Gastrocnemius medialis (tissue), 4 donors: ENCODE measurements at regions not wholly inside any gene's neighbourhood (a gene's known extent, or its start where the extent isn't known, plus 50 kb on each side); places are given as distances from the start of the nearest gene placed in this dataset.

Experiments
- ATAC-seq, 2 donors: fragments of 150-250 bp; one replicate each; pipeline ENCODE4 v1.9.1; 2016
- DNase-seq, 2 donors: peaks; one replicate each; pipeline ENCODE4 v3.0.0-alpha.2; 2019
- H3K27ac ChIP-seq, 4 donors: fragments of 200-600 bp; sonication (generic); 1 replicate in 1 of 4; 2 replicates in 3 of 4; pipeline ENCODE4 v1.5.1; 2016 to 2018; ENCODE audit warnings: mild to moderate bottlenecking in 2 of 4, moderate library complexity in 1 of 4
- H3K27me3 ChIP-seq, 3 donors: fragments of 200-600 bp; sonication (generic) in 2 of 3; 1 replicate in 1 of 3; 2 replicates in 2 of 3; pipeline versions ENCODE4 v1.5.1 to v1.6.0; 2016 to 2019; ENCODE audit warnings: mild to moderate bottlenecking in 1 of 3, moderate library complexity in 1 of 3
- H3K36me3 ChIP-seq, 2 donors: fragments of 200-600 bp; sonication (generic) in 1 of 2; one replicate each; pipeline ENCODE4 v1.5.1; 2017 to 2018
- H3K4me1 ChIP-seq, 2 donors: fragments of 200-600 bp; sonication (generic) in 1 of 2; one replicate each; pipeline ENCODE4 v1.5.1; 2016 to 2017; ENCODE audit warnings: mild to moderate bottlenecking in 2 of 2
- H3K4me3 ChIP-seq, 4 donors: fragments of 200-600 bp; sonication (generic) in 3 of 4; 1 replicate in 1 of 4; 2 replicates in 3 of 4; pipeline ENCODE4 v1.5.1; 2016 to 2019; ENCODE audit warnings: mild to moderate bottlenecking in 2 of 4
- H3K9me3 ChIP-seq, 3 donors: fragments of 200-600 bp; sonication (generic) in 2 of 3; 1 replicate in 1 of 3; 2 replicates in 2 of 3; pipeline ENCODE4 v1.5.1; 2016 to 2019
- CTCF ChIP-seq, 5 experiments: fragments of 450-650 bp in 3 of 5; fragments of 200-600 bp in 2 of 5; sonication (generic) in 2 of 5; IDR thresholded peaks in 4 of 5; conservative IDR thresholded peaks in 1 of 5; 1 replicate in 4 of 5; 2 replicates in 1 of 5; pipeline ENCODE4 v1.5.1; 2016 to 2019; ENCODE audit warnings: antibody characterized with exemption in 5 of 5, mild to moderate bottlenecking in 3 of 5, moderate library complexity in 3 of 5
- POLR2A ChIP-seq, 2 donors: fragments of 450-650 bp; IDR thresholded peaks; one replicate each; pipeline ENCODE4 v1.6.1; 2017; ENCODE audit warnings: antibody characterized with exemption in 2 of 2, mild to moderate bottlenecking in 2 of 2, moderate library complexity in 2 of 2
- in situ Hi-C, 4 donors: fragments of 200-750 bp; cut with MboI; loops; one replicate each; pipeline versions ENCODE4 v1.15.0 to v1.8.0; 2017; ENCODE audit warnings: low sequenced_read_pairs in 4 of 4
- intact Hi-C: fragments of 100-400 bp; cut with DNase I; formaldehyde crosslinking; loops from one replicate; pipeline ENCODE4 v1.15.1; 2023; ENCODE audit warnings: low total_unique reads

DNA sequence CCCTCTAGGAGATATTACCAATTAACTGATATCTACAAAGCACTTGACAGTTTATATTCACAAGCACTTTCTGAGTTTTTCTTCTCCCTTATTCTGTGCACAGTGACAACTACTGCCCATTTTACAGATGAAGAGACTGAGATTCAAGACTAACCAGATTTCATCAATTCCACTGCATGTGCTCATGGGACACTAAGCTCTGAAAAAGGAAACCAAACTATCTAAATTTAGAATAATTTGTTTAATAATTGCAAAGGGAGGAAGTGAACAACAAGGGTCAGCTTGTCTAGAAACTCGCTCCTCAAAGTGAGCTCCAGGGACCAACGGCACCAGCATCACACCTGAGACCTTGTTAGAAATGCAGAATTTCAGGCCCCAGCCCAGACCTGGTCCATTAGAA is 50.8 kb upstream of the MYLIP start:
- Histone ChIP-seq H3K4me3 (no peak overlapping the region), H3K4me1 (no peaks in the 10 kb centered on the region), H3K9me3 (no peaks in the 10 kb centered on the region), H3K27me3 (no peaks in the 10 kb centered on the region), H3K27ac (no peak overlapping the region), H3K36me3 (no peaks in the 10 kb centered on the region)
- in situ Hi-C loops = no loop called here
- TF ChIP-seq CTCF (IDR thresholded peaks at IDR 0.05 in 4 of 5, conservative IDR thresholded peaks at IDR 0.05 in 1 of 5) = no peak
- no peak for TF ChIP-seq POLR2A (IDR thresholded peaks at IDR 0.05)
- intact Hi-C loops = no loop called here
- DNase-seq = no peak
- ATAC-seq = no peak

DNA sequence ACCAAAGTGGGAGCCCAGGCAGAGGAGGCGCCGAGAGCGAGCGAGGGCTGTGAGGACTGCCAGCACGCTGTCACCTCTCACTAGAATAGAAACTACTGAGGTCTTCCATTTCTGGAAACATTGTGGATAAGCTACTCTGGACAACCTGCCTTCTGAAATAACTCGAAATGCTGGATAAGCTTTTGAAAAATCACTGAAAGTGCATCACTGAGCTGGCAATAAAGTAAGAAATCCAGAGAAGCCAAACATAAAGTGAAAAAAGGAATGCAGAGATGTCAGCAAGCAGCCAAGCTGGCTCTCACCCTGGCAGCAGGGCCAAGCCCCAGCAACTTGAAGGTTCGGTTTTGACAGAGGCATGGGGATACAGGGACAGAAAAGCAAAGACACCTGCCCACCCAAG is 59.2 kb upstream of the MYLIP start:
- ATAC-seq = no peak
- intact Hi-C loops = no loop called here
- in situ Hi-C loops = no loop called here

GRCh38 chr6:16069222-16069621 is 59.7 kb upstream of the MYLIP start:
- peaks cover 0 to 5% of the 10 kb centered on the region in 2 donors for H3K4me1 ChIP-seq
- in situ Hi-C loops (no loop called here), intact Hi-C loops (no loop called here)
- H3K27me3 ChIP-seq = no peaks in the 10 kb centered on the region
- no peak for DNase-seq
- no peak overlapping the region for H3K27ac ChIP-seq
- TF ChIP-seq CTCF (IDR thresholded peaks at IDR 0.05 in 4 of 5, conservative IDR thresholded peaks at IDR 0.05 in 1 of 5) (no peak), POLR2A (IDR thresholded peaks at IDR 0.05) (no peak)
- no peak overlapping the region for H3K4me3 ChIP-seq
- H3K36me3 ChIP-seq = no peaks in the 10 kb centered on the region
- no peak for ATAC-seq
- no peaks in the 10 kb centered on the region for H3K9me3 ChIP-seq

More for the DNA sequence above, 59.2 kb upstream of the MYLIP start:
- Histone ChIP-seq H3K36me3 (no peaks in the 10 kb centered on the region), H3K4me3 (no peak overlapping the region), H3K27ac (no peak overlapping the region), H3K9me3 (no peaks in the 10 kb centered on the region), H3K4me1 (peaks cover 0 to 1% of the 10 kb centered on the region in 2 donors), H3K27me3 (no peaks in the 10 kb centered on the region)
- DNase-seq = no peak
- no peak for TF ChIP-seq CTCF (IDR thresholded peaks at IDR 0.05 in 4 of 5, conservative IDR thresholded peaks at IDR 0.05 in 1 of 5)
- TF ChIP-seq POLR2A (IDR thresholded peaks at IDR 0.05) = no peak

GRCh38 chr6:16067568-16067967 is 61.3 kb upstream of the MYLIP start:
- Histone ChIP-seq H3K36me3 (no peaks in the 10 kb centered on the region), H3K9me3 (no peaks in the 10 kb centered on the region), H3K27me3 (no peaks in the 10 kb centered on the region), H3K4me1 (peaks cover 0 to 5% of the 10 kb centered on the region in 2 donors), H3K27ac (no peak overlapping the region), H3K4me3 (no peak overlapping the region)
- TF ChIP-seq CTCF (IDR thresholded peaks at IDR 0.05 in 4 of 5, conservative IDR thresholded peaks at IDR 0.05 in 1 of 5) = no peak
- no peak for TF ChIP-seq POLR2A (IDR thresholded peaks at IDR 0.05)
- intact Hi-C loops = no loop called here
- in situ Hi-C loops = no loop called here
- DNase-seq (no peak), ATAC-seq (no peak)

GRCh38 chr6:16064671-16065072 is 64.2 kb upstream of the MYLIP start:
- Histone ChIP-seq H3K4me3 (no peak overlapping the region), H3K27me3 (no peaks in the 10 kb centered on the region), H3K27ac (no peak overlapping the region), H3K9me3 (no peaks in the 10 kb centered on the region), H3K36me3 (no peaks in the 10 kb centered on the region), H3K4me1 (peaks cover 0 to 10% of the 10 kb centered on the region in 2 donors)
- in situ Hi-C loops = no loop called here
- peak in 1 of 2 donors; percentile 58 for ATAC-seq
- no peak for DNase-seq
- TF ChIP-seq POLR2A (IDR thresholded peaks at IDR 0.05) (no peak), CTCF (IDR thresholded peaks at IDR 0.05 in 4 of 5, conservative IDR thresholded peaks at IDR 0.05 in 1 of 5) (no peak)
- intact Hi-C loops = no loop called here
